Neuronal stem cell (in vitro differentiated cells): ENCODE measurements at regions not wholly inside any gene's neighbourhood (a gene's known extent, or its start where the extent isn't known, plus 50 kb on each side); places are given as distances from the start of the nearest gene placed in this dataset.

ENCODE experiments used
- DNase-seq: peaks from one replicate; pipeline ENCODE4 v3.0.0-alpha.2; 2013; ENCODE audit warnings: low spot score
- H2AFZ ChIP-seq: one replicate; pipeline ENCODE4 v1.6.1; 2013; ENCODE audit warnings: mild to moderate bottlenecking, low read length, inconsistent platforms
- H2AK5ac ChIP-seq: 2 replicates; pipeline ENCODE4 v1.6.1; 2013; ENCODE audit warnings: low read depth, mild to moderate bottlenecking, inconsistent platforms, low read length, moderate library complexity, mixed read lengths
- H2BK120ac ChIP-seq: 2 replicates; pipeline ENCODE4 v1.6.1; 2013; ENCODE audit warnings: low read depth, mild to moderate bottlenecking, inconsistent platforms, low read length, moderate library complexity, mixed read lengths
- H2BK12ac ChIP-seq: one replicate; pipeline ENCODE4 v1.6.1; 2013; ENCODE audit warnings: low read length, inconsistent platforms
- H2BK15ac ChIP-seq: 2 replicates; pipeline ENCODE4 v1.6.1; 2013; ENCODE audit warnings: mild to moderate bottlenecking, low read length, inconsistent platforms, mixed read lengths
- H2BK5ac ChIP-seq: one replicate; pipeline ENCODE4 v1.6.1; 2013; ENCODE audit warnings: inconsistent platforms, mild to moderate bottlenecking, low read length, moderate library complexity
- H3K14ac ChIP-seq: one replicate; pipeline ENCODE4 v1.6.1; 2013; ENCODE audit warnings: low read length, inconsistent platforms
- H3K18ac ChIP-seq: 2 replicates; pipeline ENCODE4 v1.6.1; 2013; ENCODE audit warnings: low read length, inconsistent platforms
- H3K23ac ChIP-seq: 2 replicates; pipeline ENCODE4 v1.6.1; 2013; ENCODE audit warnings: low read depth, mild to moderate bottlenecking, mixed read lengths, low read length, inconsistent platforms; ENCODE audit not compliant: poor library complexity
- H3K27ac ChIP-seq: replicated peaks from 3 replicates; pipeline ENCODE4 v1.5.1; 2013; ENCODE audit warnings: low read length, inconsistent platforms
- H3K27me3 ChIP-seq, 3 experiments: 2 replicates each; pipeline ENCODE4 v1.6.1; 2013; ENCODE audit warnings: low read length in 3 of 3, mild to moderate bottlenecking in 2 of 3, inconsistent platforms in 1 of 3, low read depth in 1 of 3, mixed read lengths in 1 of 3, moderate library complexity in 1 of 3; ENCODE audit not compliant: control insufficient read depth in 3 of 3, insufficient read depth in 3 of 3
- H3K36me3 ChIP-seq, 2 donors: replicated peaks in 1 of 2; 2 replicates each; pipeline ENCODE4 v1.6.1; 2013; ENCODE audit warnings: low read length in 2 of 2; ENCODE audit not compliant: control insufficient read depth in 2 of 2, insufficient read depth in 2 of 2
- H3K4ac ChIP-seq: 2 replicates; pipeline ENCODE4 v1.6.1; 2013; ENCODE audit warnings: inconsistent platforms, mild to moderate bottlenecking, low read length, moderate library complexity
- H3K4me1 ChIP-seq, 2 donors: 1 replicate in 1 of 2; 2 replicates in 1 of 2; pipeline ENCODE4 v1.6.1; 2013; ENCODE audit warnings: low read length in 2 of 2, low read depth in 1 of 2; ENCODE audit not compliant: control insufficient read depth in 2 of 2, insufficient read depth in 1 of 2
- H3K4me2 ChIP-seq: one replicate; pipeline ENCODE4 v1.6.1; 2013; ENCODE audit warnings: mild to moderate bottlenecking, low read length, inconsistent platforms; ENCODE audit not compliant: insufficient read depth, poor library complexity, severe bottlenecking
- H3K4me3 ChIP-seq, 2 donors: 2 replicates each; pipeline ENCODE4 v1.5.1; 2013; ENCODE audit warnings: low read length in 2 of 2, mild to moderate bottlenecking in 2 of 2, inconsistent platforms in 1 of 2, moderate library complexity in 1 of 2
- H3K79me1 ChIP-seq: one replicate; pipeline ENCODE4 v1.6.1; 2013; ENCODE audit warnings: low read depth, mild to moderate bottlenecking, inconsistent platforms, low read length, moderate library complexity
- H3K9ac ChIP-seq: one replicate; pipeline ENCODE4 v1.6.1; 2013; ENCODE audit warnings: mild to moderate bottlenecking, low read depth, low read length, inconsistent platforms; ENCODE audit not compliant: poor library complexity
- H3K9me3 ChIP-seq, 2 donors: replicated peaks in 1 of 2; 2 replicates each; pipeline versions ENCODE3 to v1.6.1; 2013; ENCODE audit warnings: low read length in 2 of 2, mild to moderate bottlenecking in 2 of 2, inconsistent platforms in 1 of 2, low read depth in 1 of 2, mixed read lengths in 1 of 2, moderate library complexity in 1 of 2; ENCODE audit not compliant: control insufficient read depth in 2 of 2, insufficient read depth in 1 of 2
- H4K8ac ChIP-seq: one replicate; pipeline ENCODE4 v1.6.1; 2013; ENCODE audit warnings: low read depth, mild to moderate bottlenecking, inconsistent platforms, low read length, moderate library complexity
- H4K91ac ChIP-seq: one replicate; pipeline ENCODE4 v1.6.1; 2013; ENCODE audit warnings: low read length, low read depth, mild to moderate bottlenecking, inconsistent platforms; ENCODE audit not compliant: poor library complexity
- WGBS, 2 donors: extraction: QIAGEN DNeasy Blood & Tissue Kit; methylation state at CpG; one replicate each; pipeline ENCODE4 v1.1.7; 2013; ENCODE audit warnings: missing lambda C conversion rate in 2 of 2, mixed read lengths in 1 of 2; ENCODE audit not compliant: insufficient read length in 2 of 2, insufficient replicate concordance in 1 of 2; ENCODE audit errors: extremely low coverage in 2 of 2; 5-methylcytosine and 5-hydroxymethylcytosine counted together

DNA sequence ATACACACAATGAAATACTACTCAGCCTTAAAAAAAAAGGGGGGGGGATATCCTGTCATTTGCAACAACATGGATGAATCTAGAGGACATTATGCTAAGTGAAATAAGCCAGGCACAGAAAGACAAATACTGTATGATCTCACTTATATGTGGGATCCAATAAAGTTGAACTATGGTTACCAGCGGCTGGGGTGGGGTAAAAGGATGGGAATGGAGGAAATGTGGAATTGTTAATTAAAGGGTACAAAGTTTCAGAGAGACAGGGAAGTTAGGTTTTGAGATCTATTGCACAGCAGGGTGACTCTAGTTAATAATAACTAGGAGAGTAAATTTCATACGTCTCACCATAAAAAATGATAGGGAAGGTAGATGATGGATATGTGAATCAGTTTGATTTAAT is 76.2 kb upstream of the ZNF608 start:
- H3K27me3 ChIP-seq: no peaks in the 10 kb centered on the region
- no peak for DNase-seq
- WGBS, 2 donors: no CpG with 5 or more reads among the region's 2 CpGs

DNA sequence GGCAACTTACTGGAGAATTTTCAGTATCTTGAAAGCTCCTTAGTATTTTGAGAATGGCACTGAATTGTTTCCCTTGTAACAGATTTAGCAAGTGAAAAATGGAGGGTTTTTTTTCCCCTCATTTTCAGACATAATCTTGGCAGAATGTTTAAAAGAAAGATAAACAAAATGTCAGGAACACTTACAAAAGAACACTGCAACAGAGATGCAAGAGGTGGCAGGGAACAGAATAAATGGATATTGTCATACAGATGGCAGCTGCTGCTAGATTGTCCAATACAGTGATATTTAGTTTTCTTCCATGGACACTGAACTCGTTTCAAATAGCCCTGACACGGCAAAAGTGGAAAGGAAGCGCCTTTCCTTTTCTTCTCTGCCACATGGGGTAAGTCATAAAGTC is 76.9 kb upstream of the ZNF608 start:
- Histone ChIP-seq H4K8ac (no peak overlapping the region), H2BK5ac (no peak overlapping the region), H2BK12ac (no peak overlapping the region), H3K4me2 (no peak overlapping the region), H3K9me3 (no peaks in the 10 kb centered on the region), H2AFZ (peak overlapping the region; percentile 15), H3K36me3 (no peaks in the 10 kb centered on the region), H3K79me1 (no peaks in the 10 kb centered on the region), H3K23ac (no peak overlapping the region), H2BK120ac (no peak overlapping the region), H3K9ac (no peak overlapping the region), H3K27me3 (no peaks in the 10 kb centered on the region), H3K4me3 (no peak overlapping the region), H4K91ac (no peak overlapping the region), H3K14ac (no peak overlapping the region), H3K4me1 (no peaks in the 10 kb centered on the region), H3K4ac (no peak overlapping the region), H2AK5ac (no peak overlapping the region), H2BK15ac (no peak overlapping the region), H3K18ac (no peak overlapping the region), H3K27ac (no peak overlapping the region)
- no peak for DNase-seq
- WGBS, 2 donors: no CpG with 5 or more reads among the region's 3 CpGs

More for the DNA sequence above, 76.2 kb upstream of the ZNF608 start:
- no peak overlapping the region for H3K27ac ChIP-seq
- H4K91ac ChIP-seq: no peak overlapping the region
- H2BK12ac ChIP-seq: no peak overlapping the region
- H3K4me2 ChIP-seq: no peak overlapping the region
- no peak overlapping the region for H3K23ac ChIP-seq
- H3K79me1 ChIP-seq: no peaks in the 10 kb centered on the region
- no peak overlapping the region for H2AFZ ChIP-seq
- no peak overlapping the region for H2BK5ac ChIP-seq
- H3K4ac ChIP-seq: no peak overlapping the region
- no peak overlapping the region for H2AK5ac ChIP-seq
- H3K36me3 ChIP-seq: no peaks in the 10 kb centered on the region
- H3K4me3 ChIP-seq: no peak overlapping the region
- no peak overlapping the region for H2BK15ac ChIP-seq
- no peak overlapping the region for H2BK120ac ChIP-seq
- H3K18ac ChIP-seq: no peak overlapping the region
- no peak overlapping the region for H4K8ac ChIP-seq
- H3K4me1 ChIP-seq: no peaks in the 10 kb centered on the region
- H3K9me3 ChIP-seq: no peaks in the 10 kb centered on the region
- no peak overlapping the region for H3K9ac ChIP-seq
- no peak overlapping the region for H3K14ac ChIP-seq

DNA sequence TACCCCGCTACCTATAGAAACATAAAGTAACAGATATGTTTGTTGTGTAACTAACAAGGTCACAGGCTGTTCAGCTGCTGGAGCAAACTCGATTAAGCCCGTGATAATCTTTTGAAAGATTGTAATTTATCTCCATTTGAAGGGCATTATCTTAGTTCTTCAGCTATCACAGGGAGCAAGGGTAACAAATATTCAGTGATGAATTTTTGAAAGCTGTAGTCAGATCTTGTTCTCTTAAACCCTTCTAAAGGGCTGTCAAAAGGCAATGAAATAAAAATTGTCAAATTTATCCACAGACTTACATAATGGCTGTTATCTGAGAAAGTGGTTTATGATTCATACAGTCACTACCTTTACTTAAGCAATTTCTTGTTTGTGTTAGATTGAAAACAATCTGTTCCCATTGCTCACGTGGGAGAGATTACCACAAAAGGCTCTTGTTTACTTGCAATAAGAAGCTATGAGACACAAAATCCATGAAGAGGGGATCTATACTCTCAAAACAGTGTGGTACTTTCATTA is 78.3 kb upstream of the ZNF608 start:
- no peak overlapping the region for H3K23ac ChIP-seq
- no peak overlapping the region for H2AK5ac ChIP-seq
- no peak overlapping the region for H2BK120ac ChIP-seq
- H3K4me3 ChIP-seq: no peak overlapping the region
- H3K79me1 ChIP-seq: no peaks in the 10 kb centered on the region
- H2AFZ ChIP-seq: peak overlapping the region; percentile 11
- no peak overlapping the region for H3K4me2 ChIP-seq
- H3K9me3 ChIP-seq: no peaks in the 10 kb centered on the region
- H3K9ac ChIP-seq: no peak overlapping the region
- no peak overlapping the region for H3K4ac ChIP-seq
- H2BK12ac ChIP-seq: no peak overlapping the region
- H3K27ac ChIP-seq: no peak overlapping the region
- WGBS, 2 donors: no CpG with 5 or more reads among the region's 4 CpGs
- no peak for DNase-seq
- H3K18ac ChIP-seq: no peak overlapping the region
- H3K4me1 ChIP-seq: no peaks in the 10 kb centered on the region
- no peak overlapping the region for H4K8ac ChIP-seq
- no peak overlapping the region for H2BK15ac ChIP-seq
- no peaks in the 10 kb centered on the region for H3K36me3 ChIP-seq
- H2BK5ac ChIP-seq: no peak overlapping the region
- H3K27me3 ChIP-seq: no peaks in the 10 kb centered on the region
- no peak overlapping the region for H3K14ac ChIP-seq
- no peak overlapping the region for H4K91ac ChIP-seq

DNA sequence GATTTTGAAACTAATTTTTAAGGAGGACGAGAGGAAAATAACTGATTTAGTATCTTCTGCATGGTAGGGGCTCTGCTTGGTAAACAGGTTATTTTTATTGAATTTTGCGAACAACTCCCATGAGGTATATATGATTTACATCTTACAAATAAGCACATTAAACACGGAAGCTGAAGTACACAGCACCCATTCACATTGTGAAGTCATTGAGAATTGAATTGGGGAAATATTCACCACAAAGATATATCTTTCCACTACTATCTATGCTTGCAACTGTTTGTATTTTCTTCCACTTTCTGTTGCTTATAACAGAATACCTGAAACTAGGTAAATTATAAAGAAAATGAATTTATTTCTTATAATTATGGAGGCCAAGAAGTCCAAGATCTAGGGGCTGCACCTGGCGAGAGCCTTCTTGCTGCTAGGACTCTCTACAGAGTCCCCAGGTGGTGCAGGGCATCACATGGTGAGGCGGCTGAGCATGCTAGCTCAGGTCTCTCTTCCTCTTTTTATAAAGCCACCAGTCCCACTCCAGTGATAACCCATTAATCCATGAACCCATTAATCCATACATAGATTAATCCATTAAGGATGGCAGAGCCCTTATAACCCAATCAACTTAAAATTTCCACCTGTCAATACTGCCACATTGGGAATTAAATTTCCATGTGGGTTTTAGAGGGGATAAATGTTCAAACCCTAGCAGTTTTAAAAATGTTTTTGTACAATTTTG is 79.0 kb upstream of the ZNF608 start:
- Histone ChIP-seq H3K4me1 (no peaks in the 10 kb centered on the region), H4K91ac (no peak overlapping the region)

More for the DNA sequence above, 79.0 kb upstream of the ZNF608 start:
- DNase-seq: no peak
- Histone ChIP-seq H3K4me2 (no peak overlapping the region), H2AK5ac (no peak overlapping the region), H3K4me3 (no peak overlapping the region), H3K27ac (no peak overlapping the region), H3K9ac (no peak overlapping the region), H3K79me1 (no peaks in the 10 kb centered on the region), H2BK15ac (no peak overlapping the region), H2BK12ac (no peak overlapping the region), H2BK5ac (no peak overlapping the region), H3K9me3 (no peaks in the 10 kb centered on the region), H3K23ac (no peak overlapping the region), H4K8ac (no peak overlapping the region), H3K4ac (no peak overlapping the region), H2BK120ac (no peak overlapping the region), H2AFZ (no peak overlapping the region), H3K27me3 (no peaks in the 10 kb centered on the region), H3K36me3 (no peaks in the 10 kb centered on the region), H3K14ac (no peak overlapping the region), H3K18ac (no peak overlapping the region)
- no CpG with 5 or more reads among the region's 5 CpGs for WGBS, 2 donors
